ENCODE measurements at regions not wholly inside any gene's neighbourhood (a gene's known extent, or its start where the extent isn't known, plus 50 kb on each side); places are given as distances from the start of the nearest gene placed in this dataset.

DNA sequence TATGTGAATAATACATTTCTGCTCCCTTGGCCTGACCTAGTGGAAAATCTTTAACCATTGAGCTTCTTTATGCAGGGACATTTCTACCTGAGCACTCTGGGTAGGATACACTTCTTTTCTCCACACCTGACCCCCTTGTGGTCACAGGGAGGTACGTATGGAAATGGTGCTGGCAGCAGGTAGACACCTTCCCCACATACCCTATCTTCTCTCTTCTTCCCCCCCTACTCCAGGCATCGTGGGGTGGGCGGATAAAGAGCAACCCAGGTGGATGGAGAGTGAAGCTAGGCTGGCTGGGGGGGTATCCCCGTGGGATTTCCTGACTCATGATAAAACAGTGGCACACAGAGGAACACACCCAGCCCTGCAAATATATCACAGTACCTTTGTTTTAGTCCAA, 312.1 kb downstream of the ARRDC4 start:
- Mint-ChIP-seq H3K9me3 (peaks cover 10% of the 10 kb centered on the region), H3K36me3 (no peaks in the 10 kb centered on the region), H3K27me3 (ENCODE audit: low read depth) (no peaks in the 10 kb centered on the region), H3K4me1 (no peaks in the 10 kb centered on the region), H3K4me3 (no peak overlapping the region), H3K27ac (no peak overlapping the region)
- TF ChIP-seq ZMAT4 (CRISPR knock-in tag; IDR thresholded peaks at IDR 0.05): no peak
- TF ChIP-seq SMAD4 (CRISPR knock-in tag; IDR thresholded peaks at IDR 0.05): no peak
- TF ChIP-seq, protein P1, sequence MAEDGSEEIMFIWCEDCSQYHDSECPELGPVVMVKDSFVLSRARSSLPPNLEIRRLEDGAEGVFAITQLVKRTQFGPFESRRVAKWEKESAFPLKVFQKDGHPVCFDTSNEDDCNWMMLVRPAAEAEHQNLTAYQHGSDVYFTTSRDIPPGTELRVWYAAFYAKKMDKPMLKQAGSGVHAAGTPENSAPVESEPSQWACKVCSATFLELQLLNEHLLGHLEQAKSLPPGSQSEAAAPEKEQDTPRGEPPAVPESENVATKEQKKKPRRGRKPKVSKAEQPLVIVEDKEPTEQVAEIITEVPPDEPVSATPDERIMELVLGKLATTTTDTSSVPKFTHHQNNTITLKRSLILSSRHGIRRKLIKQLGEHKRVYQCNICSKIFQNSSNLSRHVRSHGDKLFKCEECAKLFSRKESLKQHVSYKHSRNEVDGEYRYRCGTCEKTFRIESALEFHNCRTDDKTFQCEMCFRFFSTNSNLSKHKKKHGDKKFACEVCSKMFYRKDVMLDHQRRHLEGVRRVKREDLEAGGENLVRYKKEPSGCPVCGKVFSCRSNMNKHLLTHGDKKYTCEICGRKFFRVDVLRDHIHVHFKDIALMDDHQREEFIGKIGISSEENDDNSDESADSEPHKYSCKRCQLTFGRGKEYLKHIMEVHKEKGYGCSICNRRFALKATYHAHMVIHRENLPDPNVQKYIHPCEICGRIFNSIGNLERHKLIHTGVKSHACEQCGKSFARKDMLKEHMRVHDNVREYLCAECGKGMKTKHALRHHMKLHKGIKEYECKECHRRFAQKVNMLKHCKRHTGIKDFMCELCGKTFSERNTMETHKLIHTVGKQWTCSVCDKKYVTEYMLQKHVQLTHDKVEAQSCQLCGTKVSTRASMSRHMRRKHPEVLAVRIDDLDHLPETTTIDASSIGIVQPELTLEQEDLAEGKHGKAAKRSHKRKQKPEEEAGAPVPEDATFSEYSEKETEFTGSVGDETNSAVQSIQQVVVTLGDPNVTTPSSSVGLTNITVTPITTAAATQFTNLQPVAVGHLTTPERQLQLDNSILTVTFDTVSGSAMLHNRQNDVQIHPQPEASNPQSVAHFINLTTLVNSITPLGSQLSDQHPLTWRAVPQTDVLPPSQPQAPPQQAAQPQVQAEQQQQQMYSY (CRISPR knock-in tag; IDR thresholded peaks at IDR 0.05): no peak
- ATAC-seq (peak; percentile 90), DNase-seq (ENCODE audit: low spot score) (no peak)
- ChIA-PET CTCF (interaction anchor here (0.6 kb wide), 2 partner anchors 39 to 94 kb away, joined by 3 read pairs; no protein-coding TSS in a partner anchor), POLR2A (no interaction called here)

GRCh38 chr15:98276018-98276417, 315.5 kb downstream of the ARRDC4 start:
- H3K27ac Mint-ChIP-seq: no peak overlapping the region
- POLR2A ChIA-PET: no interaction called here
- peaks cover 9% of the 10 kb centered on the region for H3K4me1 Mint-ChIP-seq
- no peaks in the 10 kb centered on the region for H3K27me3 Mint-ChIP-seq (ENCODE audit: low read depth)
- TF ChIP-seq IRF1 (CRISPR knock-in tag; IDR thresholded peaks at IDR 0.05) (no peak), NFYB (CRISPR knock-in tag; conservative IDR thresholded peaks at IDR 0.05; ENCODE audit: low read depth) (no peak), NR1H2 (CRISPR knock-in tag; IDR thresholded peaks at IDR 0.05) (no peak), ATF2 (CRISPR knock-in tag; IDR thresholded peaks at IDR 0.05; ENCODE audit: borderline replicate concordance, low read depth) (no peak), HMGXB4 (CRISPR knock-in tag; IDR thresholded peaks at IDR 0.05) (no peak), FOXJ3 (CRISPR knock-in tag; IDR thresholded peaks at IDR 0.05; ENCODE audit: borderline replicate concordance) (no peak), MLX (CRISPR knock-in tag; IDR thresholded peaks at IDR 0.05) (no peak)
- TF ChIP-seq, protein P2, sequence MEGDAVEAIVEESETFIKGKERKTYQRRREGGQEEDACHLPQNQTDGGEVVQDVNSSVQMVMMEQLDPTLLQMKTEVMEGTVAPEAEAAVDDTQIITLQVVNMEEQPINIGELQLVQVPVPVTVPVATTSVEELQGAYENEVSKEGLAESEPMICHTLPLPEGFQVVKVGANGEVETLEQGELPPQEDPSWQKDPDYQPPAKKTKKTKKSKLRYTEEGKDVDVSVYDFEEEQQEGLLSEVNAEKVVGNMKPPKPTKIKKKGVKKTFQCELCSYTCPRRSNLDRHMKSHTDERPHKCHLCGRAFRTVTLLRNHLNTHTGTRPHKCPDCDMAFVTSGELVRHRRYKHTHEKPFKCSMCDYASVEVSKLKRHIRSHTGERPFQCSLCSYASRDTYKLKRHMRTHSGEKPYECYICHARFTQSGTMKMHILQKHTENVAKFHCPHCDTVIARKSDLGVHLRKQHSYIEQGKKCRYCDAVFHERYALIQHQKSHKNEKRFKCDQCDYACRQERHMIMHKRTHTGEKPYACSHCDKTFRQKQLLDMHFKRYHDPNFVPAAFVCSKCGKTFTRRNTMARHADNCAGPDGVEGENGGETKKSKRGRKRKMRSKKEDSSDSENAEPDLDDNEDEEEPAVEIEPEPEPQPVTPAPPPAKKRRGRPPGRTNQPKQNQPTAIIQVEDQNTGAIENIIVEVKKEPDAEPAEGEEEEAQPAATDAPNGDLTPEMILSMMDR (IDR thresholded peaks at IDR 0.05): no peak
- CTCF ChIA-PET: interaction anchor here (1.5 kb wide), 1 partner anchor 17 kb away, joined by 5 read pairs; no protein-coding TSS in a partner anchor
- H3K4me3 Mint-ChIP-seq: no peak overlapping the region
- ATAC-seq (no peak), DNase-seq (ENCODE audit: low spot score) (no peak)
- H3K36me3 Mint-ChIP-seq: no peaks in the 10 kb centered on the region
- peaks cover 5% of the 10 kb centered on the region for H3K9me3 Mint-ChIP-seq

Data from WTC11 (cell line).